Body of pancreas (tissue), 4 donors: ENCODE measurements at regions not wholly inside any gene's neighbourhood (a gene's known extent, or its start where the extent isn't known, plus 50 kb on each side); places are given as distances from the start of the nearest gene placed in this dataset.

ENCODE experiments used
- POLR2A ChIP-seq, 3 donors: fragments of 450-650 bp; IDR thresholded peaks; one replicate each; pipeline ENCODE4 v1.6.1; 2016; ENCODE audit warnings: antibody characterized with exemption in 3 of 3, mild to moderate bottlenecking in 2 of 3
- TF ChIP-seq, protein P1 (sequence below), 7 experiments: fragments of 450-650 bp in 4 of 7; fragments of 200-600 bp in 3 of 7; sonication (generic) in 3 of 7; IDR thresholded peaks; one replicate each; pipeline ENCODE4 v1.5.1; 2016 to 2019; ENCODE audit warnings: antibody characterized with exemption in 7 of 7

DNA sequence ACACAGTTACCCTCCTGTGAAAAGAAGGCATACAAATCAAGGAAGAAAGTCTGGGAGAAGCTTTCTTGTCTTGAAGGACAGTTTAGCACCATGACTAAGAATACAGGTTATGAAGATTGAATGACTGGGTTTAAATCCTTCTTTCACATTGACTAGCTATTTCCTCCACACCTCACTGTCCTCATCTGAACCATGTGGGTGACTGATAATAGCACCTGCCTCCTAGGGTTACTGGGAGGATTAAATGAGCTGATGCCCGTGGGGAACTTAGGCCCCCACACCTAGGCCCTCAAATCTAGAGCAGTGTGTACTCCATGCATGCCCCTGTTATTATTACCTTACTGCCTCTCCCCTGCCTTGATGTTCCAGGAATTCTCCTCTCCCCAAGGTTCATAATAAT is 202.9 kb downstream of the FBXO15 start:
- TF ChIP-seq, protein P1, sequence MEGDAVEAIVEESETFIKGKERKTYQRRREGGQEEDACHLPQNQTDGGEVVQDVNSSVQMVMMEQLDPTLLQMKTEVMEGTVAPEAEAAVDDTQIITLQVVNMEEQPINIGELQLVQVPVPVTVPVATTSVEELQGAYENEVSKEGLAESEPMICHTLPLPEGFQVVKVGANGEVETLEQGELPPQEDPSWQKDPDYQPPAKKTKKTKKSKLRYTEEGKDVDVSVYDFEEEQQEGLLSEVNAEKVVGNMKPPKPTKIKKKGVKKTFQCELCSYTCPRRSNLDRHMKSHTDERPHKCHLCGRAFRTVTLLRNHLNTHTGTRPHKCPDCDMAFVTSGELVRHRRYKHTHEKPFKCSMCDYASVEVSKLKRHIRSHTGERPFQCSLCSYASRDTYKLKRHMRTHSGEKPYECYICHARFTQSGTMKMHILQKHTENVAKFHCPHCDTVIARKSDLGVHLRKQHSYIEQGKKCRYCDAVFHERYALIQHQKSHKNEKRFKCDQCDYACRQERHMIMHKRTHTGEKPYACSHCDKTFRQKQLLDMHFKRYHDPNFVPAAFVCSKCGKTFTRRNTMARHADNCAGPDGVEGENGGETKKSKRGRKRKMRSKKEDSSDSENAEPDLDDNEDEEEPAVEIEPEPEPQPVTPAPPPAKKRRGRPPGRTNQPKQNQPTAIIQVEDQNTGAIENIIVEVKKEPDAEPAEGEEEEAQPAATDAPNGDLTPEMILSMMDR (IDR thresholded peaks at IDR 0.05), result no peak
- no peak for TF ChIP-seq POLR2A (IDR thresholded peaks at IDR 0.05)
